ENCODE measurements at regions not wholly inside any gene's neighbourhood (a gene's known extent, or its start where the extent isn't known, plus 50 kb on each side); places are given as distances from the start of the nearest gene placed in this dataset.

DNA sequence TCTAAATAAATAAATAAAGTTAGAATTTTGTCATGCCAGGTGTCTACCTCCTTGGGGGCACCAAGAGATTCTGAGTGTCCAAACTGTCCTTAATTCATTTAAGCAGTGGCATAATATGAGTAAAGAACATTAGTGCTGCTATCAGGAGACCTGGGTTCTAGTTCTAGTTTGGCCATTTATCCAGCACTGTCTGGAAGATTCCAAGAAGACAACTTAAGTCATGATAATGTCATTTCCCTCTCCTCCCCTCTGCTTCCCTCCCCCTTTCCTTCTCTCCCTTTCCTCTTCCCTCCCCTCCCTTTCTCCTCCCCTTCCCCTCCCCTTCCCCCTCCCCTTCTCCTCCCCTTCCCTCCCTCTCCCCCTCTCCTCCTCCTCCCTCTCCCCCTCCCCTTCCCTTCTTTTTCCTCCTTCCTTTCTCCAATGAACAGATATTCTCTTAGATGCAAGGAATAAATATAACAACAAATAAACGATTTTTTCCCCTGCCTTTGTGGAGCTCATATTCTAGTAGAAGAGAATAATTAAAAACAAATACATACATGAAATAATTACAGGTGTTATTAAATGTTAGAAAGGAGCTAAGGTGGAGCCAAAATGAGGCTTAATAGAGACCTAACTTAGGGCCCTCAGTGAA lies 90.8 kb downstream of the NMUR2 start:
- TF ChIP-seq ZNF8 (CRISPR knock-in tag; IDR thresholded peaks at IDR 0.05): no peak
- TF ChIP-seq ARNTL (CRISPR knock-in tag; IDR thresholded peaks at IDR 0.05; ENCODE audit: borderline replicate concordance, low read depth): no peak
- no peak for TF ChIP-seq CSDC2 (CRISPR knock-in tag; IDR thresholded peaks at IDR 0.05)
- no peak for TF ChIP-seq ZNF565 (CRISPR knock-in tag; conservative IDR thresholded peaks at IDR 0.05; ENCODE audit: low read depth)
- TF ChIP-seq RARB (CRISPR knock-in tag; IDR thresholded peaks at IDR 0.05): no peak
- no peak for TF ChIP-seq BACH2 (CRISPR knock-in tag; IDR thresholded peaks at IDR 0.05; ENCODE audit: borderline replicate concordance)
- TF ChIP-seq ZFP30 (CRISPR knock-in tag; IDR thresholded peaks at IDR 0.05): no peak
- TF ChIP-seq PATZ1 (CRISPR knock-in tag; IDR thresholded peaks at IDR 0.05; ENCODE audit: borderline replicate concordance): no peak
- TF ChIP-seq, protein P1, sequence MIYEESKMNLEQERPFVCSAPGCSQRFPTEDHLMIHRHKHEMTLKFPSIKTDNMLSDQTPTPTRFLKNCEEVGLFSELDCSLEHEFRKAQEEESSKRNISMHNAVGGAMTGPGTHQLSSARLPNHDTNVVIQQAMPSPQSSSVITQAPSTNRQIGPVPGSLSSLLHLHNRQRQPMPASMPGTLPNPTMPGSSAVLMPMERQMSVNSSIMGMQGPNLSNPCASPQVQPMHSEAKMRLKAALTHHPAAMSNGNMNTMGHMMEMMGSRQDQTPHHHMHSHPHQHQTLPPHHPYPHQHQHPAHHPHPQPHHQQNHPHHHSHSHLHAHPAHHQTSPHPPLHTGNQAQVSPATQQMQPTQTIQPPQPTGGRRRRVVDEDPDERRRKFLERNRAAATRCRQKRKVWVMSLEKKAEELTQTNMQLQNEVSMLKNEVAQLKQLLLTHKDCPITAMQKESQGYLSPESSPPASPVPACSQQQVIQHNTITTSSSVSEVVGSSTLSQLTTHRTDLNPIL (CRISPR knock-in tag; IDR thresholded peaks at IDR 0.05; ENCODE audit: low read depth): no peak
- no peak for TF ChIP-seq ESRRG (CRISPR knock-in tag; IDR thresholded peaks at IDR 0.05)
- no peak for TF ChIP-seq GLIS3 (CRISPR knock-in tag; IDR thresholded peaks at IDR 0.05)
- TF ChIP-seq ZFP3 (CRISPR knock-in tag; IDR thresholded peaks at IDR 0.05): no peak
- no peak for TF ChIP-seq ZC3H10 (CRISPR knock-in tag; IDR thresholded peaks at IDR 0.05)
